ENCODE measurements at regions not wholly inside any gene's neighbourhood (a gene's known extent, or its start where the extent isn't known, plus 50 kb on each side); places are given as distances from the start of the nearest gene placed in this dataset.
"Not testable (repeated sequence)": the region's sequence is repeated elsewhere in the genome, so short reads cannot be mapped to it uniquely, and the experiment has no call there.

DNA sequence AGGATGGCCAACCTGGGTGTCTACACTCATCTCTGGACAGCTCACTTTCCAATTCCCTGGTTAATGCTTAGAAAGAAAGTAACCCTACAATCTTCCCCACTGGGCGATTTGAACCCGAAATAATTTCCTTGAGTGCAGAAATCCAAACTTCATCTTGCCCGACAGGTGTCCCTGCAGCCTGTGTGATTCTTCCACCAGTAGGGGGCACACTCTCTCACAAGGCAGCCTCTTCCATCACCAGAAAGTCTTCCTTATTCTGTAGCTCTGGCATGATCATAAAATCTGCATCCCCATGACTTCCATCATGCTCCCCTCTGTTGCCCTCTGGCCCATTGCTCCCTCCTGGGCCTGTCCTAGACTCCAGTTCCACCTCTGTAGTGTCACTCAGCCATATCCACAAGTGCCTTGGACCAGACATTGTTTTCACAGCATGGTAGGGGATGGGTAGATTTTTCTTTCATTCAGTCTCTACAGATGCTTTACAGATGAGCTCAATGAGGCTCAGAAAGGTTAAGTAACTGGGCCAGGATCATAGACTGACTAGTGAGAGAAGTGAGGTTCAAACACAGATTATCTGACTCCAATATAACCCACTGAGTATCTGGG lies 170.4 kb upstream of the SPTLC3 start:
- TF ChIP-seq, protein P1, sequence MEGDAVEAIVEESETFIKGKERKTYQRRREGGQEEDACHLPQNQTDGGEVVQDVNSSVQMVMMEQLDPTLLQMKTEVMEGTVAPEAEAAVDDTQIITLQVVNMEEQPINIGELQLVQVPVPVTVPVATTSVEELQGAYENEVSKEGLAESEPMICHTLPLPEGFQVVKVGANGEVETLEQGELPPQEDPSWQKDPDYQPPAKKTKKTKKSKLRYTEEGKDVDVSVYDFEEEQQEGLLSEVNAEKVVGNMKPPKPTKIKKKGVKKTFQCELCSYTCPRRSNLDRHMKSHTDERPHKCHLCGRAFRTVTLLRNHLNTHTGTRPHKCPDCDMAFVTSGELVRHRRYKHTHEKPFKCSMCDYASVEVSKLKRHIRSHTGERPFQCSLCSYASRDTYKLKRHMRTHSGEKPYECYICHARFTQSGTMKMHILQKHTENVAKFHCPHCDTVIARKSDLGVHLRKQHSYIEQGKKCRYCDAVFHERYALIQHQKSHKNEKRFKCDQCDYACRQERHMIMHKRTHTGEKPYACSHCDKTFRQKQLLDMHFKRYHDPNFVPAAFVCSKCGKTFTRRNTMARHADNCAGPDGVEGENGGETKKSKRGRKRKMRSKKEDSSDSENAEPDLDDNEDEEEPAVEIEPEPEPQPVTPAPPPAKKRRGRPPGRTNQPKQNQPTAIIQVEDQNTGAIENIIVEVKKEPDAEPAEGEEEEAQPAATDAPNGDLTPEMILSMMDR (IDR thresholded peaks at IDR 0.05; ENCODE audit: low read depth, low read length), result no peak
- H3K4me3 ChIP-seq (ENCODE audit: low read depth, low read length), result no peak overlapping the region

DNA sequence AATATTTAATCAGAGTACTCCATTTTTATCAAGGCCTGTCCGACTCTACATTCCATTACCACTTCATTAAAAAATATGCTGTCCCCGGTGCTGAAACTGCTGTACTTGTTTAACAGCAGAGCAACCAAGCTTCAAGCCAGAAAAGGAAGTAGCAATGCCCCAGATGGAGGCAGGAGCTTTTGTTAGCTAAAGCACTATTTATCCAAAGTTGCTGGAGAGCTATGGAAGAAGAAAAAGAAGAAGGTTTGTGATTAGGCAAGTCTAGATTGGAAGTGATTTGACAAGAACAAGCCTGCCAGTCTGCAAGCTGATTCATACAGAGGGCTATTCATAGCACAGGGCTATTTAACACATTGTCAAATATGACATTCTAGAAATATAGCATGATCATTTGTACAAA lies 160.9 kb upstream of the SPTLC3 start:
- H3K4me3 ChIP-seq (ENCODE audit: low read depth, low read length), result no peak overlapping the region
- TF ChIP-seq, protein P1 (IDR thresholded peaks at IDR 0.05; ENCODE audit: low read depth, low read length), result no peak

DNA sequence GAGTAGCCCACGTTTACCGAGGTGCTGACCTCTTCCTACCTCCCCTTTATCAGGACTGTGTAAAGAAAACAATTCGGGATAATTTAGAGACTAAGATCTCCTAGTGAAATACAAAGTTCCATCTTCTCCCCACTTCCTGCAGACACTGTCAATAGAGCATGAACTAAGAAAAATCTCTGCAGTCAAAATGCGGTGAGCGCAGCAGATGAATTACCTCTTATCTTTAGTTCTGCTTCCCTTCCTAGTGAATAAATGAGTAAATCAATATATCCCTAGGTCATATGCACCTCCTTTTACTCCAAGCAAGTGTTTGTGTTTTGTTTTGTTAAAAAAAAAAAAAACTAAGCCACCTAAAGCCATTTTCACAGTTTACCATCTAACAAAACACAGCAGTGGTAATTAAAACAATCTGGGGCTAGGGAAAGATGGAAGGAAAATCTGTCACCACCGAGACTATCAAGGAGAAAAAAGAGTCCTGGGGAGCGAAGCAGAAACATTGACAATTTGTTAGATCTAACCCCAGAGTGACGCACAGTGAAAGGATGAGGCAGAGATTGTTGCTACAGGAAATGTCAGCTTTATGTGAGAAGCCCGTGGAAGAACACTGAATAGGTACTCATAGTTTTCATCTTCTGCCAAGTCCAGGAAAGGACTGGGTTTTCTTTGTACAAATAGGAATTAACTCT lies 159.4 kb upstream of the SPTLC3 start:
- TF ChIP-seq, protein P1 (IDR thresholded peaks at IDR 0.05; ENCODE audit: low read depth, low read length), result no peak
- no peak overlapping the region for H3K4me3 ChIP-seq (ENCODE audit: low read depth, low read length)

DNA sequence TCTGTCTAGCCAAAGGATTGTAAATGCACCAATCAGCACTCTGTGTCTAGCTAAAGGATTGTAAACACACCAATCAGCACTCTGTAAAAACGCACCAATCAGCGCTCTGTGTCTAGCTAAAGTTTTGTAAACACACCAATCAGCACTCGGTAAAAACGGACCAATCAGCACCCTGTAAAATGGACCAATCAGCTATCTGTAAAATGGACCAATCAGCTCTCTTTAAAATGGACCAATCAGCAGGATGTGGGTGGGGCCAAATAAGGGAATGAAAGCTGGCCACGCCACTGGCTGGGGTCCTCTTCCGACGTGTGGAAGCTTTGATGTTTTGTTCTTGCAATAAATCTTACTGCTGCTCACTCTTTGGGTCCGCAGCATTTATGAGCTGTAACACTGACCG lies 151.1 kb upstream of the SPTLC3 start:
- H3K4me3 ChIP-seq (ENCODE audit: low read depth, low read length), result not testable (repeated sequence)

DNA sequence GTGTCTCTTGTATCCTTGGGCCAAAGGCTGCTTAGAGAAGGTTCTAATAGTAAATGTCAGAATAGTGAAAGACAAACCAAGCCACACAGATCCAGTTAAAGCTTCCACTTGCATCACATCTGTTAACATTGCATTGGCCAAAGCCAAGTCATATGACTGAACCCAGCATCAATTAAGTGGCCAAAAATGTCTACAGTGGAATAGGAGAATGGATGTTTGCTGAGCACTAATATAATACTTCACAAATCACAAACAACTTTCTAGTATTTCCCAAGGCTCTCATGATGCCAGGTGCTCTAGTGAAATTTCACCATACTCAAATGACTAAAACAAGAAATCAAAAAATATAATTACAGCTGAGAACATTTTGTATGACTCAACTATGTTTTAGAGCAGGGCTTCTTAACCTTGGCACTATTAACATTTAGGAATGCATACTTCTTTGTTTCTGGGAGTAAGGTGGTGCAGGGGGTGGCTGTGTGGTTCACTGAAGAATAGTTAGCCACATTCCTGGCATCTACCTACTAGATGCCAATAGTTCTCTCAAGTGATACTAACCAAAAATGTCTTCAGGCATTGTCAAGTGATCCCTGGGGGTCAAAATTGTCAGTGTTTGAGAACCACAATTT lies 148.0 kb upstream of the SPTLC3 start:
- TF ChIP-seq, protein P1 (IDR thresholded peaks at IDR 0.05; ENCODE audit: low read depth, low read length), result no peak
- no peak overlapping the region for H3K4me3 ChIP-seq (ENCODE audit: low read depth, low read length)

DNA sequence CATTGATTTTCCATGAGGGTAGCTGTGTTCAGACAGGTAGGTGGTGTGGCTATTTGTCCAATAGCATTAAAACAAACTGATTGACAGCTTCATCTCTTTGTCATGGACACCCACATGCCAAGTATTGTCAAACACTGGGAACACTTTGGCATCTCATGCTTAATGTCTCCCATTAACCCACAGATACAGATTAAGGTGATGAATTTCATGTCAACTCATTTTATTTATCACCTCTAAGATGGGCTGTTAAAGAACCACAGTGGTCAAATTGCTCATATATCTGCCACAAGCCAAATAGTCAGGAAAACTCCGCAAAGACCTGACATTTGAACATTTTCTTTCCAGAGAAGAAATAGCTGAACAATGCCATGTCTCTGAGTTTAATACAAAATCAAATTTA lies 139.1 kb upstream of the SPTLC3 start:
- TF ChIP-seq, protein P1 (IDR thresholded peaks at IDR 0.05; ENCODE audit: low read depth, low read length), result no peak
- H3K4me3 ChIP-seq (ENCODE audit: low read depth, low read length), result no peak overlapping the region

DNA sequence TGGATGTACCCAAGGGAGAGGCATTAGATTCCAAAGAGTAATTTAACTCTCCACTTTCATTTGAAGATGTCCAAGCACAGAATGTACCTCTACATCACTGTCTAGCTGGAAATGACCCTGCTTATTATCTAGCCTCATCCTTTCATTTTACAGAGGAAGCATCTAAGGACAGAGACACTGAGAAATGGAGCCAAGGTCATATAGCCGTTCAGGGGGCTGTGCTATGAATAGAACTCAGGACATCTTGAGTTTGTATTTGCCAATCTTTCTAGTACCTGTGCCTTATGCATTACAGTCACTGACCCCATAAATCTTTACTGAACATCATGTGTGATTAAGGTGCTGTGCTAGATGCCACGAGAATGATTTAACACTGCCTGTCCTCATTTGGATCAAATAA lies 138.2 kb upstream of the SPTLC3 start:
- TF ChIP-seq, protein P1 (IDR thresholded peaks at IDR 0.05; ENCODE audit: low read depth, low read length), result no peak

More for the DNA sequence above, 138.2 kb upstream of the SPTLC3 start:
- no peak overlapping the region for H3K4me3 ChIP-seq (ENCODE audit: low read depth, low read length)
